RWPE2 (cell line): ENCODE measurements at regions not wholly inside any gene's neighbourhood (a gene's known extent, or its start where the extent isn't known, plus 50 kb on each side); places are given as distances from the start of the nearest gene placed in this dataset.

Source experiments
- ATAC-seq: fragments of 200-7000 bp; cut with Tn5 transposase; 3 replicates; pipeline ENCODE4 v1.9.1; 2021; ENCODE audit warnings: low read depth
- DNase-seq: peaks from one replicate; pipeline ENCODE4 v3.0.0-alpha.2; 2020; ENCODE audit warnings: low spot score
- H3K27ac ChIP-seq: fragments of 450-650 bp; 2 replicates; pipeline ENCODE4 v1.5.1; 2017; ENCODE audit warnings: mild to moderate bottlenecking; ENCODE audit not compliant: poor library complexity, severe bottlenecking
- H3K27me3 ChIP-seq: fragments of 250-450 bp; sonication (Bioruptor Pico); 2 replicates; pipeline ENCODE4 v1.5.1; 2021; ENCODE audit warnings: mild to moderate bottlenecking, moderate library complexity; ENCODE audit not compliant: insufficient read depth, poor library complexity, severe bottlenecking
- H3K36me3 ChIP-seq: fragments of 250-450 bp; sonication (Bioruptor Pico); 2 replicates; pipeline ENCODE4 v1.5.1; 2020; ENCODE audit warnings: low read depth, mild to moderate bottlenecking, moderate library complexity
- H3K4me1 ChIP-seq: fragments of 250-450 bp; sonication (Bioruptor Pico); 2 replicates; pipeline ENCODE4 v1.5.1; 2021; ENCODE audit warnings: mild to moderate bottlenecking, moderate library complexity; ENCODE audit not compliant: insufficient read depth, poor library complexity, severe bottlenecking
- H3K4me3 ChIP-seq: fragments of 250-450 bp; sonication (Bioruptor Pico); 2 replicates; pipeline ENCODE4 v1.5.1; 2021; ENCODE audit warnings: mild to moderate bottlenecking, moderate library complexity; ENCODE audit not compliant: severe bottlenecking
- H3K9me3 ChIP-seq: fragments of 250-450 bp; sonication (Bioruptor Pico); 2 replicates; pipeline ENCODE4 v1.5.1; 2021; ENCODE audit warnings: mild to moderate bottlenecking, moderate library complexity; ENCODE audit not compliant: severe bottlenecking
- CTCF ChIP-seq: fragments of 450-650 bp; IDR thresholded peaks from one replicate; pipeline ENCODE4 v1.5.1; 2017; ENCODE audit warnings: mild to moderate bottlenecking, moderate library complexity; ENCODE audit not compliant: poor library complexity, severe bottlenecking

- no peaks in the 10 kb centered on the region for H3K36me3 ChIP-seq
- no peak for ATAC-seq
Observed at GRCh38 chr9:93852728-93853127, 102.4 kb downstream of the BARX1 start.

GRCh38 chr9:93846349-93846748 is 108.8 kb downstream of the BARX1 start:
- ATAC-seq, result no peak
- no peaks in the 10 kb centered on the region for H3K9me3 ChIP-seq
- no peak for DNase-seq

More at GRCh38 chr9:93852728-93853127, 102.4 kb downstream of the BARX1 start:
- H3K9me3 ChIP-seq, result no peaks in the 10 kb centered on the region
- peaks cover 56% of the 10 kb centered on the region for H3K27me3 ChIP-seq
- no peak overlapping the region for H3K27ac ChIP-seq
- no peaks in the 10 kb centered on the region for H3K4me1 ChIP-seq
- H3K4me3 ChIP-seq, result no peak overlapping the region
- DNase-seq, result no peak
- no peak for TF ChIP-seq CTCF

GRCh38 chr9:93843396-93843795 is 111.8 kb downstream of the BARX1 start:
- Histone ChIP-seq H3K27me3 (peaks cover 21% of the 10 kb centered on the region), H3K27ac (no peak overlapping the region), H3K9me3 (no peaks in the 10 kb centered on the region), H3K4me1 (no peaks in the 10 kb centered on the region), H3K36me3 (no peaks in the 10 kb centered on the region), H3K4me3 (no peak overlapping the region)
- no peak for TF ChIP-seq CTCF
- no peak for ATAC-seq
- DNase-seq, result no peak

More at GRCh38 chr9:93846349-93846748, 108.8 kb downstream of the BARX1 start:
- Histone ChIP-seq H3K36me3 (no peaks in the 10 kb centered on the region), H3K27me3 (peaks cover 41% of the 10 kb centered on the region), H3K4me3 (no peak overlapping the region), H3K4me1 (no peaks in the 10 kb centered on the region), H3K27ac (no peak overlapping the region)
- TF ChIP-seq CTCF, result no peak

- DNase-seq (no peak), ATAC-seq (no peak)
- no peak overlapping the region for H3K4me3 ChIP-seq
- H3K9me3 ChIP-seq, result no peaks in the 10 kb centered on the region
- no peaks in the 10 kb centered on the region for H3K36me3 ChIP-seq
- peaks cover 10% of the 10 kb centered on the region for H3K27me3 ChIP-seq
- H3K27ac ChIP-seq, result no peak overlapping the region
- no peak for TF ChIP-seq CTCF
- H3K4me1 ChIP-seq, result no peaks in the 10 kb centered on the region
Observed at GRCh38 chr9:93830606-93831005, 124.5 kb downstream of the BARX1 start.

- H3K4me1 ChIP-seq, result no peaks in the 10 kb centered on the region
- DNase-seq, result no peak
- H3K27me3 ChIP-seq, result peaks cover 10% of the 10 kb centered on the region
- H3K9me3 ChIP-seq, result no peaks in the 10 kb centered on the region
- no peak for ATAC-seq
- H3K36me3 ChIP-seq, result no peaks in the 10 kb centered on the region
- H3K27ac ChIP-seq, result no peak overlapping the region
- TF ChIP-seq CTCF, result no peak
- no peak overlapping the region for H3K4me3 ChIP-seq
Observed at GRCh38 chr9:93830012-93830596, 125.1 kb downstream of the BARX1 start.
